Endothelial cell of umbilical vein (primary cell): ENCODE measurements at regions not wholly inside any gene's neighbourhood (a gene's known extent, or its start where the extent isn't known, plus 50 kb on each side); places are given as distances from the start of the nearest gene placed in this dataset.

Experiments used
- CTCF ChIP-seq, 2 donors: IDR thresholded peaks; 1 replicate in 1 of 2; 2 replicates in 1 of 2; pipeline ENCODE4 v1.5.1; 2011; ENCODE audit warnings: low read length in 2 of 2, mild to moderate bottlenecking in 2 of 2, moderate library complexity in 2 of 2, control low read depth in 1 of 2, inconsistent platforms in 1 of 2, low read depth in 1 of 2; ENCODE audit not compliant: insufficient read depth in 1 of 2; ENCODE audit errors: extremely low read depth in 1 of 2
- EZH2 ChIP-seq: IDR thresholded peaks from 2 replicates; pipeline ENCODE4 v1.6.1; 2012; ENCODE audit warnings: borderline replicate concordance, low read depth, mild to moderate bottlenecking, moderate library complexity, low read length, inconsistent platforms; ENCODE audit not compliant: severe bottlenecking
- FOS ChIP-seq: IDR thresholded peaks from 2 replicates; pipeline ENCODE4 v1.6.1; 2011; ENCODE audit warnings: mild to moderate bottlenecking, low read length, moderate library complexity, borderline replicate concordance; ENCODE audit not compliant: insufficient read depth
- GATA2 ChIP-seq: IDR thresholded peaks from 2 replicates; pipeline ENCODE4 v1.7.0; 2011; ENCODE audit warnings: low read depth, mild to moderate bottlenecking, moderate library complexity, mixed read lengths, low read length; ENCODE audit not compliant: insufficient read length, insufficient read depth
- JUN ChIP-seq: IDR thresholded peaks from 2 replicates; pipeline ENCODE4 v1.6.1; 2011; ENCODE audit warnings: borderline replicate concordance, low read depth; ENCODE audit not compliant: insufficient read length, insufficient read depth
- MAX ChIP-seq: IDR thresholded peaks from 2 replicates; pipeline ENCODE4 v1.6.1; 2011; ENCODE audit not compliant: insufficient read depth, insufficient read length
- MYC ChIP-seq: IDR thresholded peaks from one replicate; pipeline ENCODE4 v1.6.1; 2011; ENCODE audit warnings: mild to moderate bottlenecking, low read depth, low read length
- POLR2A ChIP-seq: IDR thresholded peaks from 2 replicates; pipeline ENCODE4 v1.6.1; 2012; ENCODE audit warnings: low read depth, mild to moderate bottlenecking, control low read depth, low read length
- POLR2AphosphoS5 ChIP-seq: IDR thresholded peaks from 2 replicates; pipeline ENCODE4 v1.6.1; 2012; ENCODE audit warnings: low read depth, mild to moderate bottlenecking, control low read depth, low read length, moderate library complexity; ENCODE audit not compliant: insufficient read depth

- TF ChIP-seq EZH2 (no peak), CTCF (IDR thresholded peaks at IDR 0.05; ENCODE audit: extremely low read depth in 1 of 2, insufficient read depth in 1 of 2, low read depth in 1 of 2, low read length in 2 of 2) (no peak), POLR2A (no peak), MAX (no peak), POLR2AphosphoS5 (no peak), FOS (no peak), JUN (no peak), MYC (no peak), GATA2 (no peak)
These were observed 357.6 kb downstream of the RPS29 start for GRCh38 chr14:49228552-49228951.
